C4-2B (cell line): ENCODE measurements at regions not wholly inside any gene's neighbourhood (a gene's known extent, or its start where the extent isn't known, plus 50 kb on each side); places are given as distances from the start of the nearest gene placed in this dataset.

Experiments used
- H3K27ac ChIP-seq: fragments of 450-650 bp; 2 replicates; pipeline ENCODE4 v1.5.1; 2017
- CTCF ChIP-seq: fragments of 450-650 bp; conservative IDR thresholded peaks from 2 replicates; pipeline ENCODE4 v1.5.1; 2017; ENCODE audit warnings: mild to moderate bottlenecking
- ZFX ChIP-seq: fragments of 450-650 bp; IDR thresholded peaks from 2 replicates; pipeline ENCODE4 v1.6.1; 2017

GRCh38 chr4:35965300-35965699 lies 279.0 kb downstream of the ARAP2 start:
- TF ChIP-seq CTCF: no peak
- no peak overlapping the region for H3K27ac ChIP-seq

DNA sequence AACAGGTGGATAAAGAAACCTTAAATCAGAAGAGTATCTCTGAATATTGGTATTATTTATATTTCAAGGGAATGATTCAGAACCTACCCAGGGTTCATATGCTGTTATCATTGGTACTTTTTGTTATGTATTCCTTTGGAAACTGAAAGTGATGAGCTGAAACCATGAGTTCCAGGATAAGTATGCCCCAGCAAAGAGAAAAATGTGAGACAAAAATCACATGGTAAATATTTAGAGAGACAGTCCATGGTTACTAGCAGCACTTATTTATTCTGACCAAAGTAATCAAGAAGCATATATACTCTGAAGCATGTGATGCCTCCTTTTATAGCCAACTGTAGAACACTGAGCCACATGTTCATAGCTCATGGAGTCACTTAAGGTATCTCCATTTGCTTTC lies 277.7 kb downstream of the ARAP2 start:
- TF ChIP-seq CTCF (no peak), ZFX (no peak)
- H3K27ac ChIP-seq: no peak overlapping the region

- TF ChIP-seq ZFX: no peak
- TF ChIP-seq CTCF: no peak
- no peak overlapping the region for H3K27ac ChIP-seq
Measured at GRCh38 chr4:35970366-35970960, 273.9 kb downstream of the ARAP2 start.

GRCh38 chr4:35972814-35973213 lies 271.5 kb downstream of the ARAP2 start:
- TF ChIP-seq ZFX: no peak
- TF ChIP-seq CTCF: no peak
- no peak overlapping the region for H3K27ac ChIP-seq

DNA sequence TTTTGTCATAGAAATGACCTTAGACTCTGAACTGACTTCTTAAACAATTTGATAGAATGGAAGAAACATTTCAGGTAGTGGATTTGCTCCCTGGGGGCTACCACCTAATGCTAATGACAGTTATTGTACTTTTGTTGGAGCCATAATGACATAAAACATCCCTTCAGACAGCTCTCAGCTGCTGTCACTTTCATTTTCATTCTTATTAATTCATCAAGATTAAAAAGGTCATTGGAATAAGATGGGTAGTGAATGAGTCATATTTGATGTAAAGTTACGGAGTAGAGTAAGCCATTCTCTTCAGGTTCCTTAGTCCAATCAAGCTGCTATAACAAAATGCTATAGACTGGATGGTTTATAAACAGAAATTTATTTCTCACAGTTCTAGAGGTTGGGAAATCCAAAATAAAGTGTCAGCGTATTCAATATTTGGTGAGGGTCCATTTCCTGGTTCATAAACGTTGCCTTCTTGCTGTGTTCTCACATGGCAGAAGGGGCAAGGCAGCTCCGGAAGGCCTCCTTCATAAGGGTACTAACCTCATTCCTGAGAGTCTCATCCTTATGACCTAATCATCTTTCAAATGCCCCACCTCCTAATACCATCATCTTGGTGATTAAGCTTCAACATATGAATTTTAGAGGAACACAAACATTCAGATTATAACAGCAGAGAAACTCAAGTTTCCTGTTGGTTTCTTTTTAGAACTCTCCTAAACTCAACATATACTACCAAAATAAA lies 268.5 kb downstream of the ARAP2 start:
- no peak overlapping the region for H3K27ac ChIP-seq
- no peak for TF ChIP-seq ZFX
- no peak for TF ChIP-seq CTCF

- TF ChIP-seq ZFX (no peak), CTCF (no peak)
- no peak overlapping the region for H3K27ac ChIP-seq
Measured at GRCh38 chr4:35978551-35978950, 265.8 kb downstream of the ARAP2 start.

- no peak overlapping the region for H3K27ac ChIP-seq
- TF ChIP-seq CTCF (no peak), ZFX (no peak)
Measured at GRCh38 chr4:35982318-35982717, 262.0 kb downstream of the ARAP2 start.
